ENCODE measurements at regions not wholly inside any gene's neighbourhood (a gene's known extent, or its start where the extent isn't known, plus 50 kb on each side); places are given as distances from the start of the nearest gene placed in this dataset.
"Not testable (repeated sequence)": the region's sequence is repeated elsewhere in the genome, so short reads cannot be mapped to it uniquely, and the experiment has no call there.

- TF ChIP-seq REST (IDR thresholded peaks at IDR 0.05) = no peak
- no peak for TF ChIP-seq FOXA2 (IDR thresholded peaks at IDR 0.05)
- no peak for TF ChIP-seq ATF3 (IDR thresholded peaks at IDR 0.05)
- TF ChIP-seq FOXA1 (IDR thresholded peaks at IDR 0.05) = no peak
Measured at GRCh38 chr6:78781001-78781400, 86.3 kb upstream of the IRAK1BP1 start (continued).

- H3K4me3 ChIP-seq (ENCODE audit: low read depth in 1 of 3, low read length in 3 of 3); H3K27me3 ChIP-seq (ENCODE audit: control insufficient read depth in 4 of 4, insufficient read depth in 4 of 4, low read length in 3 of 4); DNase-seq (ENCODE audit: low spot score); H3K9ac ChIP-seq (ENCODE audit: low read depth in 1 of 2, low read length in 2 of 2); H3K9me3 ChIP-seq (ENCODE audit: control insufficient read depth in 4 of 4, low read length in 3 of 4); H3K4me1 ChIP-seq (ENCODE audit: control insufficient read depth in 4 of 4, insufficient read depth in 4 of 4, low read length in 3 of 4); H3K27ac ChIP-seq (ENCODE audit: low read depth in 1 of 2, low read length in 2 of 2); H3K36me3 ChIP-seq (ENCODE audit: control insufficient read depth in 4 of 4, insufficient read depth in 3 of 4, low read depth in 1 of 4, low read length in 3 of 4): not testable (repeated sequence)
- 84% methylated on average over 6 of the region's 6 CpGs for WGBS
Measured at GRCh38 chr6:78783366-78783765, 84.0 kb upstream of the IRAK1BP1 start.

GRCh38 chr6:78797270-78797669, 70.1 kb upstream of the IRAK1BP1 start:
- Histone ChIP-seq H3K36me3 (ENCODE audit: control insufficient read depth in 4 of 4, insufficient read depth in 3 of 4, low read depth in 1 of 4, low read length in 3 of 4) (no peaks in the 10 kb centered on the region), H3K27me3 (ENCODE audit: control insufficient read depth in 4 of 4, insufficient read depth in 4 of 4, low read length in 3 of 4) (no peaks in the 10 kb centered on the region), H3K9ac (ENCODE audit: low read depth in 1 of 2, low read length in 2 of 2) (no peak overlapping the region), H3K4me3 (ENCODE audit: low read depth in 1 of 3, low read length in 3 of 3) (no peak overlapping the region), H3K4me1 (ENCODE audit: control insufficient read depth in 4 of 4, insufficient read depth in 4 of 4, low read length in 3 of 4) (peaks cover 0 to 2% (median 0%) of the 10 kb centered on the region in 4 donors), H3K9me3 (ENCODE audit: control insufficient read depth in 4 of 4, low read length in 3 of 4) (no peaks in the 10 kb centered on the region), H3K27ac (ENCODE audit: low read depth in 1 of 2, low read length in 2 of 2) (no peak overlapping the region)
- no peak for DNase-seq (ENCODE audit: low spot score)
- peak in 1 of 2 donors; percentile 50 for TF ChIP-seq HNF4A (conservative IDR thresholded peaks at IDR 0.05)
- TF ChIP-seq EGR1 (IDR thresholded peaks at IDR 0.05; ENCODE audit: low read depth in 2 of 2) = no peak
- no peak for TF ChIP-seq JUND (IDR thresholded peaks at IDR 0.05)
- TF ChIP-seq RAD21 (IDR thresholded peaks at IDR 0.05) = no peak
- TF ChIP-seq YY1 (IDR thresholded peaks at IDR 0.05) = no peak
- TF ChIP-seq ZBTB33 (IDR thresholded peaks at IDR 0.05) = no peak
- no peak for TF ChIP-seq NR2F2 (IDR thresholded peaks at IDR 0.05)
- TF ChIP-seq MAX (IDR thresholded peaks at IDR 0.05) = no peak
- peak in 1 of 2 donors; percentile 30 for TF ChIP-seq RXRA (IDR thresholded peaks at IDR 0.05)
- TF ChIP-seq FOXA1 (IDR thresholded peaks at IDR 0.05) = peak; percentile 27
- TF ChIP-seq GABPA (IDR thresholded peaks at IDR 0.05 in 1 of 2, conservative IDR thresholded peaks at IDR 0.05 in 1 of 2) = no peak
- no peak for TF ChIP-seq ATF3 (IDR thresholded peaks at IDR 0.05)
